22Rv1 (cell line): ENCODE measurements at regions not wholly inside any gene's neighbourhood (a gene's known extent, or its start where the extent isn't known, plus 50 kb on each side); places are given as distances from the start of the nearest gene placed in this dataset.

ENCODE experiments used
- CTCF ChIP-seq: fragments of 450-650 bp; IDR thresholded peaks from 2 replicates; pipeline ENCODE4 v1.5.1; 2017; ENCODE audit warnings: mild to moderate bottlenecking
- ZFX ChIP-seq: fragments of 450-650 bp; IDR thresholded peaks from 2 replicates; pipeline ENCODE4 v1.6.1; 2017; ENCODE audit warnings: antibody characterized with exemption, borderline replicate concordance

- TF ChIP-seq CTCF (no peak), ZFX (no peak)
Measured at GRCh38 chr12:107618106-107618505, 67.5 kb upstream of the PWP1 start.
